Activated CD8-positive, alpha-beta T cell treated with anti-CD3 and anti-CD28 coated beads for 36 hours (primary cell): ENCODE measurements at regions not wholly inside any gene's neighbourhood (a gene's known extent, or its start where the extent isn't known, plus 50 kb on each side); places are given as distances from the start of the nearest gene placed in this dataset.

ENCODE experiments used
- ATAC-seq: fragments of 200-7000 bp; cut with Tn5 transposase; one replicate; pipeline ENCODE4 v1.10.0; 2021; ENCODE audit warnings: mild to moderate bottlenecking, moderate library complexity
- CTCF ChIA-PET: fragments of 350-600 bp; sonication (Branson Sonifier 250); formaldehyde crosslinking; loops from one replicate; lab custom pipeline; 2021; ENCODE audit warnings: antibody characterized with exemption; lab: Charles Lee
- POLR2A ChIA-PET: fragments of 350-600 bp; sonication (Branson Sonifier 250); formaldehyde crosslinking; loops from one replicate; lab custom pipeline; 2021; ENCODE audit warnings: antibody characterized with exemption; lab: Charles Lee
- DNase-seq: peaks from one replicate; pipeline ENCODE4 v3.0.0-alpha.2; 2020
- H3K27ac Mint-ChIP-seq: one replicate; pipeline ENCODE4 v1.8.0; 2021; ENCODE audit warnings: mild to moderate bottlenecking, mixed read lengths
- H3K27me3 Mint-ChIP-seq: one replicate; pipeline ENCODE4 v1.8.0; 2021; ENCODE audit warnings: mixed read lengths
- H3K36me3 Mint-ChIP-seq: one replicate; pipeline ENCODE4 v1.8.0; 2021; ENCODE audit warnings: low read depth, mixed read lengths
- H3K4me1 Mint-ChIP-seq: one replicate; pipeline ENCODE4 v1.8.0; 2021; ENCODE audit warnings: low read depth, mixed read lengths
- H3K4me3 Mint-ChIP-seq: one replicate; pipeline ENCODE4 v1.8.0; 2021; ENCODE audit warnings: mild to moderate bottlenecking, moderate library complexity, mixed read lengths
- H3K9me3 Mint-ChIP-seq: one replicate; pipeline ENCODE4 v1.8.0; 2021; ENCODE audit warnings: mixed read lengths
- intact Hi-C: fragments of 100-400 bp; cut with micrococcal nuclease; formaldehyde crosslinking; loops from one replicate; pipeline ENCODE4 v1.10.0; 2022
- TF ChIP-seq, protein P1 (sequence below): fragments of 200-600 bp; IDR thresholded peaks from one replicate; pipeline ENCODE4 v1.8.0; 2022; ENCODE audit warnings: antibody characterized with exemption, mild to moderate bottlenecking

DNA sequence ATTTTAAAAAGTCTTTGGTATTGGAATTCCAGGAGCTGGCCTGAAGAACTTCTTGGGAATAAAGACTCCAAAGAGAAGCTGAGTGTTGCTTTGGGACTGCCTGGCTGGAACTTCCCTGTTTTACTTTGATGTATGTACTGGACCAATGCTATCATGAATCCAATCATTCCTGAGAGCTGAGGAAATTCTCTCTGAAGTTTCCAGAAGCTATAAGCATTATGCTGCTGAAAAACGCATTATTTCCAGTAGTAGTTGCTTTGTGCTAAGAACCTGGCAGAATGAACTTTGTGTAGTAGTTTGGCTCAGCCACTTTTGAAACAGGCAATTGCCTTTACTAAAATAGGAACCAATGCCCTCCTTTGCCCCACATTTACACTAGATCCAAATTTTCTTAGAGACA lies 260.7 kb downstream of the HLX start:
- no peaks in the 10 kb centered on the region for H3K36me3 Mint-ChIP-seq
- ChIA-PET CTCF (no interaction called here), POLR2A (no interaction called here)
- H3K4me1 Mint-ChIP-seq = no peaks in the 10 kb centered on the region
- ATAC-seq (no peak), DNase-seq (no peak)
- TF ChIP-seq, protein P1, sequence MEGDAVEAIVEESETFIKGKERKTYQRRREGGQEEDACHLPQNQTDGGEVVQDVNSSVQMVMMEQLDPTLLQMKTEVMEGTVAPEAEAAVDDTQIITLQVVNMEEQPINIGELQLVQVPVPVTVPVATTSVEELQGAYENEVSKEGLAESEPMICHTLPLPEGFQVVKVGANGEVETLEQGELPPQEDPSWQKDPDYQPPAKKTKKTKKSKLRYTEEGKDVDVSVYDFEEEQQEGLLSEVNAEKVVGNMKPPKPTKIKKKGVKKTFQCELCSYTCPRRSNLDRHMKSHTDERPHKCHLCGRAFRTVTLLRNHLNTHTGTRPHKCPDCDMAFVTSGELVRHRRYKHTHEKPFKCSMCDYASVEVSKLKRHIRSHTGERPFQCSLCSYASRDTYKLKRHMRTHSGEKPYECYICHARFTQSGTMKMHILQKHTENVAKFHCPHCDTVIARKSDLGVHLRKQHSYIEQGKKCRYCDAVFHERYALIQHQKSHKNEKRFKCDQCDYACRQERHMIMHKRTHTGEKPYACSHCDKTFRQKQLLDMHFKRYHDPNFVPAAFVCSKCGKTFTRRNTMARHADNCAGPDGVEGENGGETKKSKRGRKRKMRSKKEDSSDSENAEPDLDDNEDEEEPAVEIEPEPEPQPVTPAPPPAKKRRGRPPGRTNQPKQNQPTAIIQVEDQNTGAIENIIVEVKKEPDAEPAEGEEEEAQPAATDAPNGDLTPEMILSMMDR = no peak
- no peak overlapping the region for H3K27ac Mint-ChIP-seq
- H3K27me3 Mint-ChIP-seq = peaks cover 2% of the 10 kb centered on the region
- H3K9me3 Mint-ChIP-seq = peaks cover 2% of the 10 kb centered on the region
- no peak overlapping the region for H3K4me3 Mint-ChIP-seq
- intact Hi-C loops = no loop called here

DNA sequence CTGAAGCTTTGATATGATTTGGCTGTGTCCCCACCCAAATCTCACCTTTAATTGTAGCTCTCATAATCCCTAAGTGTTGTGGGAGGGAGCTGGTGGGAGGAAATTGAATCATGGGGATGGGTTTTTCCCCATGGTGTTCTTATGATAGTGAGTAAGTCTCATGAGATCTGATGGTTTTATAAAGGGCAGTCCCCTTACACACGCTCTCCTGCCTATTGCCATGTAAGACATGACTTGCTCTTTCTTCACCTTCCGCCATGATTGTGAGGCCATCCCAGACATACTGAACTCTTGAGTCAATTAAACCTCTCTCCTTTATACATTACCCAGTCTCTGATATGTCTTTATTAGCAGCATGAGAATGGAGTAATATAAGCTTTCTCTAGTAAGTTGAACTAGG lies 261.9 kb downstream of the HLX start:
- H3K9me3 Mint-ChIP-seq = peaks cover 2% of the 10 kb centered on the region
- H3K36me3 Mint-ChIP-seq = no peaks in the 10 kb centered on the region
- H3K4me1 Mint-ChIP-seq = no peaks in the 10 kb centered on the region
- TF ChIP-seq, protein P1 = no peak
- no peak overlapping the region for H3K4me3 Mint-ChIP-seq
- no peak for DNase-seq
- POLR2A ChIA-PET = no interaction called here
- CTCF ChIA-PET = no interaction called here
- H3K27ac Mint-ChIP-seq = no peak overlapping the region
- H3K27me3 Mint-ChIP-seq = peaks cover 2% of the 10 kb centered on the region
- intact Hi-C loops = no loop called here
- no peak for ATAC-seq

DNA sequence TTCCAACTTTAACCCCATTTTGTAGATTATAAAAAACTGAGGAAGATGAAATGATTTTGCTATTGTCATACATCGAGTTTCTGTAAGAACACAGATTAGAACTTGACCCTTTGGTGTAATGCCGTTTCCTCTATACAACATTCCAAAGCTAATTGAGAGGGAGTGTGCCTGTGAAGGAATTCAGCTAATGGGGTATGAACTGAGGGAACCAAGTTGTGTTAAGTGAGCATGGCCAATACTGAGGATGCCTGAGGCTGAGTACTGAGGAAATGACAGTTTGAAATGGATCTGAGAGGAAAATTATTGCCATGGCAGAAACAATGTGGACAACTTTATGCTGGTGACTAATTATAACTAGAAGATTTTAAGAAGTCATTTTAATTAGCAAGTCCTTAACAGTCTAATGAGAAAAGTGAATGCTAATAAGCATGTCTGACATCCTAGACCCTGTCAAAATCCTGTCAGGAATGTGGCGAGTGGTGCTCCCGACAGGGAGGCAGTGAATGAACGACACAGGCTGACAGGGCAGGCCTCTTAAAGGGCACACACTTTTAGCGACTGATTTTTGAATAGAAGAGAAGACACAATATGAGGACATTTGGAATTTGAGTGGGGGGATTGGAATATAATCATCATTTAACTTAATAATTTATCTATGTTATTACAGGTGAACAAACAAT lies 262.5 kb downstream of the HLX start:
- TF ChIP-seq, protein P1 = no peak
- CTCF ChIA-PET = no interaction called here

DNA sequence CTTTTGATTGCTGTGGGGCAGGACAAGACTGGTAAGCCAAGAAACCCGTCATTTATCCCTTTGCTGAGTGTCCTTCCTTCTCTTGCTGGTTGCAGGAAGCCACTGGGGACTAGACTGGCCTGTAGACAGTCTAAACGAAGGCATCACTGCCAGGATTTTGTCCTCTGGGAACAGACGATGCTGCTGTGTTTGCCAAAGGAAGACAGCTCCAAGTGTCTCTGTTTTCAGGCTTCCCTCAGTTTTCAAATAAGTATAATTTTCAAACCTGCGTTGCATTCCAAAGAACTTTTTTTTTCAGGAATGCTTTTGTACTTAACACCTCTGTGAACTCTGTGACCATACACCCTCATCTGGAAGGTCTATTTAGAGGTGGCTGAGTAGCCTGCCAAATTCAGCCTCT lies 269.4 kb downstream of the HLX start:
- H3K27ac Mint-ChIP-seq = no peak overlapping the region
- ATAC-seq = no peak
- TF ChIP-seq, protein P1 = no peak
- no peaks in the 10 kb centered on the region for H3K36me3 Mint-ChIP-seq
- intact Hi-C loops = no loop called here
- no peaks in the 10 kb centered on the region for H3K9me3 Mint-ChIP-seq
- H3K4me1 Mint-ChIP-seq = no peaks in the 10 kb centered on the region
- no peak for DNase-seq
- ChIA-PET CTCF (no interaction called here), POLR2A (interaction anchor here (1.1 kb wide), 1 partner anchor 23 kb away, joined by 3 read pairs; no protein-coding TSS in a partner anchor)
- H3K27me3 Mint-ChIP-seq = no peaks in the 10 kb centered on the region
- no peak overlapping the region for H3K4me3 Mint-ChIP-seq

More for the DNA sequence above, 262.5 kb downstream of the HLX start:
- Mint-ChIP-seq H3K9me3 (peaks cover 2% of the 10 kb centered on the region), H3K4me3 (no peak overlapping the region), H3K4me1 (no peaks in the 10 kb centered on the region), H3K36me3 (no peaks in the 10 kb centered on the region), H3K27me3 (peaks cover 2% of the 10 kb centered on the region), H3K27ac (no peak overlapping the region)
- DNase-seq (no peak), ATAC-seq (no peak)
- intact Hi-C loops = no loop called here
- POLR2A ChIA-PET = no interaction called here

DNA sequence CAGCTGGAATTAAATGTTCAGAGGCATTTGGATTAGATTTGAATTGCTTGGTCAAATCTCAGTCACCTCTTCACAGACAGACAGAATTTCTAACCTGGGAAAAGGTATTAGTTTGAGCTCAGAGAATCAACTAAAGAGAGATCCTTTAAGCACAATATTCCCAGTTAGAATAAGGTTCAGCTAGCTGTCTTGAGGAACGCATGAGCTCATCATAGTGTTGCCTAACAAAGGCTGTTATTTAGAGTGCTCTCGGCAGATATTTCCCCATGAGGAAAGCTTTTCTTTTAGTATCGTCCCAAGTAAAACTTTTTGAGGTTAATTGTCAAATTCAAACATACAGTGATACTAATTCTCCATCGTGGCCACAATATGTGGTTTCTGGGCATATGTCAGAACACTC lies 269.9 kb downstream of the HLX start:
- H3K4me3 Mint-ChIP-seq = no peak overlapping the region

More for the DNA sequence above, 269.9 kb downstream of the HLX start:
- no peaks in the 10 kb centered on the region for H3K4me1 Mint-ChIP-seq
- ChIA-PET CTCF (no interaction called here), POLR2A (no interaction called here)
- no peaks in the 10 kb centered on the region for H3K9me3 Mint-ChIP-seq
- H3K36me3 Mint-ChIP-seq = no peaks in the 10 kb centered on the region
- DNase-seq = no peak
- H3K27me3 Mint-ChIP-seq = no peaks in the 10 kb centered on the region
- TF ChIP-seq, protein P1 = no peak
- H3K27ac Mint-ChIP-seq = no peak overlapping the region
- ATAC-seq = no peak
- intact Hi-C loops = no loop called here
